GM20000 (cell line): ENCODE measurements at regions not wholly inside any gene's neighbourhood (a gene's known extent, or its start where the extent isn't known, plus 50 kb on each side); places are given as distances from the start of the nearest gene placed in this dataset.

Experiments
- DNase-seq: peaks from one replicate; pipeline ENCODE4 v3.0.0; 2012; ENCODE audit warnings: low spot score
- CTCF ChIP-seq: IDR thresholded peaks from 2 replicates; pipeline ENCODE4 v1.5.1; 2012; ENCODE audit warnings: mild to moderate bottlenecking, control low read depth; ENCODE audit errors: extremely low read depth, missing control alignments

- no peak for TF ChIP-seq CTCF
Measured at GRCh38 chr16:82232806-82233205, 62.8 kb upstream of the MPHOSPH6 start.

GRCh38 chr16:82231008-82231787, 61.2 kb upstream of the MPHOSPH6 start:
- TF ChIP-seq CTCF = no peak

More at GRCh38 chr16:82232806-82233205, 62.8 kb upstream of the MPHOSPH6 start:
- no peak for DNase-seq

GRCh38 chr16:82229800-82230619, 60.0 kb upstream of the MPHOSPH6 start:
- TF ChIP-seq CTCF = peak; percentile 68
- DNase-seq = peak; percentile 53

More at GRCh38 chr16:82231008-82231787, 61.2 kb upstream of the MPHOSPH6 start:
- no peak for DNase-seq

GRCh38 chr16:82226327-82226726, 56.3 kb upstream of the MPHOSPH6 start:
- no peak for TF ChIP-seq CTCF
- DNase-seq = no peak

GRCh38 chr16:82224821-82225220, 54.8 kb upstream of the MPHOSPH6 start:
- TF ChIP-seq CTCF = no peak
- DNase-seq = no peak

GRCh38 chr16:82220541-82220940, 50.5 kb upstream of the MPHOSPH6 start:
- TF ChIP-seq CTCF = no peak

More at GRCh38 chr16:82220541-82220940, 50.5 kb upstream of the MPHOSPH6 start:
- DNase-seq = no peak
